ENCODE measurements at regions not wholly inside any gene's neighbourhood (a gene's known extent, or its start where the extent isn't known, plus 50 kb on each side); places are given as distances from the start of the nearest gene placed in this dataset.

DNA sequence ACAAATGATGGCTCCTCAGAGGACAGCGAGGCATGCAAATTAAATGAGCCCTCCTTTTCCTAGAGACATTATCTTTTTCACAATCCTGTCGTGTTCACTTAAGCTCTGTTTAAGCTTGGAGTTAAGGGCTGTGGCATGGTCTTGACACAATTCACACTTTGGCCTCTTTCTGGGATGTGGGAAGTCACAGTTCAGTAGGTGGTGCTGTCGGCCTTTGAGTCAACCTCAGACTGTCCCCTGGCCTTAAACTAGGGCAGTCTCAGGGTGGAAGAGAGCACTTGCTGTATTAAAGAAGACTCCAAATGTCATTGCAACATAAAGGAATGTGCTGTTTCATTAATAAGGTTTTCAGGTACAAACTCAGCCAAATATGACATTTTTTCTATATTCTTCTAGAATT lies 351.0 kb downstream of the MCTP2 start:
- TF ChIP-seq, protein P1, sequence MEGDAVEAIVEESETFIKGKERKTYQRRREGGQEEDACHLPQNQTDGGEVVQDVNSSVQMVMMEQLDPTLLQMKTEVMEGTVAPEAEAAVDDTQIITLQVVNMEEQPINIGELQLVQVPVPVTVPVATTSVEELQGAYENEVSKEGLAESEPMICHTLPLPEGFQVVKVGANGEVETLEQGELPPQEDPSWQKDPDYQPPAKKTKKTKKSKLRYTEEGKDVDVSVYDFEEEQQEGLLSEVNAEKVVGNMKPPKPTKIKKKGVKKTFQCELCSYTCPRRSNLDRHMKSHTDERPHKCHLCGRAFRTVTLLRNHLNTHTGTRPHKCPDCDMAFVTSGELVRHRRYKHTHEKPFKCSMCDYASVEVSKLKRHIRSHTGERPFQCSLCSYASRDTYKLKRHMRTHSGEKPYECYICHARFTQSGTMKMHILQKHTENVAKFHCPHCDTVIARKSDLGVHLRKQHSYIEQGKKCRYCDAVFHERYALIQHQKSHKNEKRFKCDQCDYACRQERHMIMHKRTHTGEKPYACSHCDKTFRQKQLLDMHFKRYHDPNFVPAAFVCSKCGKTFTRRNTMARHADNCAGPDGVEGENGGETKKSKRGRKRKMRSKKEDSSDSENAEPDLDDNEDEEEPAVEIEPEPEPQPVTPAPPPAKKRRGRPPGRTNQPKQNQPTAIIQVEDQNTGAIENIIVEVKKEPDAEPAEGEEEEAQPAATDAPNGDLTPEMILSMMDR (IDR thresholded peaks at IDR 0.05; ENCODE audit: unreplicated experiment): no peak
- H3K36me3 Mint-ChIP-seq (ENCODE audit: insufficient read depth, unreplicated experiment): no peaks in the 10 kb centered on the region
- intact Hi-C loops (cut with micrococcal nuclease; ENCODE audit: unreplicated experiment): no loop called here
- CTCF ChIA-PET: interaction anchor here (1.2 kb wide), 1 partner anchor 262 kb away, joined by 3 read pairs; no protein-coding TSS in a partner anchor
- H3K4me1 Mint-ChIP-seq (ENCODE audit: low read depth, unreplicated experiment): no peaks in the 10 kb centered on the region
- H3K9me3 Mint-ChIP-seq (ENCODE audit: low read depth, unreplicated experiment): peaks cover 15% of the 10 kb centered on the region
- no peak overlapping the region for H3K4me3 Mint-ChIP-seq (ENCODE audit: low read depth, unreplicated experiment)
- DNase-seq: peak; percentile 13
- H3K27me3 Mint-ChIP-seq (ENCODE audit: unreplicated experiment): no peaks in the 10 kb centered on the region
- no TSS peak for BruUV-seq (replicated peaks)
- no peak overlapping the region for H3K27ac Mint-ChIP-seq (ENCODE audit: unreplicated experiment)

DNA sequence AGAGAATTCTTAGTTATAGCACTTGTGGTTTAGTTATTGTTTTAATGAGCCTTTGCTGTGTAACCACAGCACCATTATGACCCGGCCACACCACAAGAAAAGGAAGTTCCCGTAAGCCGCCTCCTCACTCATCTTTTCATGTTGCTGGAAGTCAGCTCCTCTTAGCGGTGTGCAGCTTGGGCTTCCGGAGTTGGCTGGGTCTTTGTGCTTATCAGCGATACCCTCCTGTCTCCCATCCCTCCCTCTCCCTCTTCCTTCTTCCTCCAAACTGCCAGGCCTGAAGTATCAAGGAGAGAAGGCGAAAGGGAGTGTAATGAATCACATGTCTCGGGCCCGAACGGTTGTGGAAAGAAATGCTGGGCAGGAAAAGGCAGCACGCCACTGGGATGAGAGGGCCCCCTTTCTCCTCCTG lies 353.5 kb downstream of the MCTP2 start:
- Mint-ChIP-seq H3K27me3 (ENCODE audit: unreplicated experiment) (no peaks in the 10 kb centered on the region), H3K36me3 (ENCODE audit: insufficient read depth, unreplicated experiment) (no peaks in the 10 kb centered on the region), H3K27ac (ENCODE audit: unreplicated experiment) (no peak overlapping the region), H3K9me3 (ENCODE audit: low read depth, unreplicated experiment) (peaks cover 14% of the 10 kb centered on the region), H3K4me3 (ENCODE audit: low read depth, unreplicated experiment) (no peak overlapping the region), H3K4me1 (ENCODE audit: low read depth, unreplicated experiment) (no peaks in the 10 kb centered on the region)
- CTCF ChIA-PET: no interaction called here
- TF ChIP-seq, protein P1 (IDR thresholded peaks at IDR 0.05; ENCODE audit: unreplicated experiment): no peak
- DNase-seq: no peak
- no TSS peak for BruUV-seq (replicated peaks)
- intact Hi-C loops (cut with micrococcal nuclease; ENCODE audit: unreplicated experiment): no loop called here

DNA sequence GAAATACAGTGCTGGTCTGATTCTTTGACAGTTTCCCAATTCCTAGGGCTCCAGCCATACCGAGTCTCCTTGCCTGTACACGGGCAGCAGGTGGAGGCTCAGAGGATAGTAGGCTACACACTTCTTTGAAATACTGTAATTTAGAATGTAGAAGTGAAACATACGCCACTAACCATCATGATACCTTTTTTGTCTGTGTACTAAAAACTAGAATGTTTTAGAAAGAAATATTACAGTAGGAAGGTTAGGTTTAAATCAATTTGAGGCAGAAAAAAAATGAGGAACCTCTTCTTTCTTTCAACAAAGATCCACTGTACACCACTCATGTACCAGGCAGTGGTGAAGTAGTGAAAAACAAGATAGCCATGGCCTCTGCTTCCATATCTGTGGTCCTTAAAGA lies 354.7 kb downstream of the MCTP2 start:
- intact Hi-C loops (cut with micrococcal nuclease; ENCODE audit: unreplicated experiment): no loop called here
- no peak for DNase-seq

DNA sequence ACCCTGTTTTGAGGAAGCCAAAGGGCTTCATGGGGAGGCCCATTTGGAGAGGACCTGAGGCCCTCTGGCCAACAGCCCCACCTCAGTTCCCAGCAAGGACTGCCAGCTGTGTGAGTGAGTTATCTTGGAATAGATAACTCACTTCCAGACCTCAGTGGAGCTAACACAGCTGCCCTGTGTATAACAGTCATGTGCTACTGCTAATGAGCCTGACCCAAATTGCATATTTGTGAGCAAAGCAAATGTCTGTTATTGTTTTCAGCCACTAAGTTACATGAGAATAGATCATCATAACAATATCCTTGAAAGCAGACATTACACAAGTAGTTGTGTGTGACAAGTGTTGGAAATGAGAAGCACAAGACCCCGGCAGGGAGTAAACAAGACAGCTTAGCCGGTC lies 355.8 kb downstream of the MCTP2 start:
- CTCF ChIA-PET: interaction anchor here (0.6 kb wide), 1 partner anchor 178 kb away, joined by 3 read pairs; no protein-coding TSS in a partner anchor
- no peak for DNase-seq
- Mint-ChIP-seq H3K4me3 (ENCODE audit: low read depth, unreplicated experiment) (no peak overlapping the region), H3K27me3 (ENCODE audit: unreplicated experiment) (no peaks in the 10 kb centered on the region), H3K9me3 (ENCODE audit: low read depth, unreplicated experiment) (peaks cover 18% of the 10 kb centered on the region), H3K27ac (ENCODE audit: unreplicated experiment) (no peak overlapping the region), H3K4me1 (ENCODE audit: low read depth, unreplicated experiment) (no peaks in the 10 kb centered on the region), H3K36me3 (ENCODE audit: insufficient read depth, unreplicated experiment) (no peaks in the 10 kb centered on the region)
- intact Hi-C loops (cut with micrococcal nuclease; ENCODE audit: unreplicated experiment): no loop called here
- TF ChIP-seq, protein P1 (IDR thresholded peaks at IDR 0.05; ENCODE audit: unreplicated experiment): no peak
- no TSS peak for BruUV-seq (replicated peaks)

More for the DNA sequence above, 354.7 kb downstream of the MCTP2 start:
- no peak overlapping the region for H3K4me3 Mint-ChIP-seq (ENCODE audit: low read depth, unreplicated experiment)
- CTCF ChIA-PET: no interaction called here
- H3K27me3 Mint-ChIP-seq (ENCODE audit: unreplicated experiment): no peaks in the 10 kb centered on the region
- H3K27ac Mint-ChIP-seq (ENCODE audit: unreplicated experiment): no peak overlapping the region
- H3K36me3 Mint-ChIP-seq (ENCODE audit: insufficient read depth, unreplicated experiment): no peaks in the 10 kb centered on the region
- TF ChIP-seq, protein P1 (IDR thresholded peaks at IDR 0.05; ENCODE audit: unreplicated experiment): no peak
- peaks cover 16% of the 10 kb centered on the region for H3K9me3 Mint-ChIP-seq (ENCODE audit: low read depth, unreplicated experiment)
- no TSS peak for BruUV-seq (replicated peaks)
- H3K4me1 Mint-ChIP-seq (ENCODE audit: low read depth, unreplicated experiment): no peaks in the 10 kb centered on the region

Measured in Calu3 (cell line).